Stomach (tissue), 4 donors: ENCODE measurements at regions not wholly inside any gene's neighbourhood (a gene's known extent, or its start where the extent isn't known, plus 50 kb on each side); places are given as distances from the start of the nearest gene placed in this dataset.

Experiments
- EP300 ChIP-seq: sonication (generic); formaldehyde crosslinking; IDR thresholded peaks from one replicate; pipeline ENCODE4 v1.6.1; 2017; ENCODE audit warnings: antibody characterized with exemption
- POLR2A ChIP-seq, 4 donors: fragments of 450-650 bp; IDR thresholded peaks; one replicate each; pipeline ENCODE4 v1.6.1; 2016; ENCODE audit warnings: antibody characterized with exemption in 4 of 4, control low read depth in 2 of 4, mild to moderate bottlenecking in 1 of 4, moderate library complexity in 1 of 4
- POLR2AphosphoS5 ChIP-seq, 3 donors: sonication (generic); formaldehyde crosslinking; IDR thresholded peaks; one replicate each; pipeline ENCODE4 v1.6.1; 2016; ENCODE audit warnings: antibody characterized with exemption in 3 of 3
- TF ChIP-seq, protein P1 (sequence below), 7 experiments: fragments of 450-650 bp in 4 of 7; fragments of 200-600 bp in 3 of 7; sonication (generic) in 3 of 7; IDR thresholded peaks; one replicate each; pipeline ENCODE4 v1.5.1; 2016 to 2019; ENCODE audit warnings: antibody characterized with exemption in 7 of 7, control low read depth in 2 of 7, mild to moderate bottlenecking in 1 of 7

DNA sequence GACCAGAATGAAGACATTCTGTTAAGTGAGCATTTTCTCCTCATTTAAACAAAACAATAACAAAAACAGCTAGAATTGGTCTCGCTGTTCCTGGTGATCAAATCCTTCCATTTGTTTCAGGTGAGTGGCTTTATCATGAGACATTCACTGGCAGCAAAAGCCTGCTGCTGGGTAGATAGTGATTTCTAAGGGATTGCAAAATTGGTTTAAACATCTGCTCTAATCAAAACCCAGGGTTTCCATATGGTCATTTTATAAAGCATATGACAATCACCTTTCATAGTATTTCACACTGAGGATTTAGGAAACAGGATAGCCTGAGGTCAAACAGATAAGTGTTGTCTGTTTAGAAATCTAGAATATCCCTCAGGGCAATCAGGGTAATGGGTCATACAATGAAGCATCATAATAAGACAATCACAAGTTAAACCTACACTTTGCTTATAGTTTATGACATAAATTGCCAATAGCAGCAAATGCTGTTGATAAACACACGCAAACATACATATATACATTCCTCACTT lies 769.6 kb upstream of the C9orf72 start:
- TF ChIP-seq POLR2AphosphoS5 (IDR thresholded peaks at IDR 0.05) (no peak), POLR2A (IDR thresholded peaks at IDR 0.05) (no peak), EP300 (no peak)
- TF ChIP-seq, protein P1, sequence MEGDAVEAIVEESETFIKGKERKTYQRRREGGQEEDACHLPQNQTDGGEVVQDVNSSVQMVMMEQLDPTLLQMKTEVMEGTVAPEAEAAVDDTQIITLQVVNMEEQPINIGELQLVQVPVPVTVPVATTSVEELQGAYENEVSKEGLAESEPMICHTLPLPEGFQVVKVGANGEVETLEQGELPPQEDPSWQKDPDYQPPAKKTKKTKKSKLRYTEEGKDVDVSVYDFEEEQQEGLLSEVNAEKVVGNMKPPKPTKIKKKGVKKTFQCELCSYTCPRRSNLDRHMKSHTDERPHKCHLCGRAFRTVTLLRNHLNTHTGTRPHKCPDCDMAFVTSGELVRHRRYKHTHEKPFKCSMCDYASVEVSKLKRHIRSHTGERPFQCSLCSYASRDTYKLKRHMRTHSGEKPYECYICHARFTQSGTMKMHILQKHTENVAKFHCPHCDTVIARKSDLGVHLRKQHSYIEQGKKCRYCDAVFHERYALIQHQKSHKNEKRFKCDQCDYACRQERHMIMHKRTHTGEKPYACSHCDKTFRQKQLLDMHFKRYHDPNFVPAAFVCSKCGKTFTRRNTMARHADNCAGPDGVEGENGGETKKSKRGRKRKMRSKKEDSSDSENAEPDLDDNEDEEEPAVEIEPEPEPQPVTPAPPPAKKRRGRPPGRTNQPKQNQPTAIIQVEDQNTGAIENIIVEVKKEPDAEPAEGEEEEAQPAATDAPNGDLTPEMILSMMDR (IDR thresholded peaks at IDR 0.05): no peak
